DOHH2 (cell line): ENCODE measurements at regions not wholly inside any gene's neighbourhood (a gene's known extent, or its start where the extent isn't known, plus 50 kb on each side); places are given as distances from the start of the nearest gene placed in this dataset.

Experiments
- H3F3A ChIP-seq: fragments of 200-600 bp; sonication (generic), shearing (Covaris generic); 2 replicates; pipeline ENCODE4 v1.6.0; 2016; ENCODE audit warnings: antibody characterized with exemption, mild to moderate bottlenecking; ENCODE audit not compliant: control insufficient read depth, insufficient read depth
- H3K27ac ChIP-seq: fragments of 200-600 bp; sonication (generic); 2 replicates; pipeline ENCODE4 v1.5.1; 2014; ENCODE audit warnings: low read depth, mild to moderate bottlenecking, low read length, moderate library complexity
- H3K27me3 ChIP-seq: fragments of 200-600 bp; sonication (generic); 2 replicates; pipeline ENCODE4 v1.6.1; 2014; ENCODE audit warnings: mild to moderate bottlenecking, low read length, mixed read lengths; ENCODE audit not compliant: control insufficient read depth
- H3K36me3 ChIP-seq: fragments of 200-600 bp; sonication (generic); 2 replicates; pipeline ENCODE4 v1.6.1; 2014; ENCODE audit warnings: mild to moderate bottlenecking, low read length, moderate library complexity, mixed read lengths; ENCODE audit not compliant: control insufficient read depth
- H3K4me1 ChIP-seq: fragments of 200-600 bp; sonication (generic); 2 replicates; pipeline ENCODE4 v1.6.1; 2014; ENCODE audit warnings: mild to moderate bottlenecking, low read length, mixed read lengths; ENCODE audit not compliant: control insufficient read depth
- H3K4me2 ChIP-seq: fragments of 200-600 bp; sonication (generic); 2 replicates; pipeline ENCODE4 v1.6.0; 2014; ENCODE audit warnings: mild to moderate bottlenecking, low read length, moderate library complexity
- H3K4me3 ChIP-seq: fragments of 200-600 bp; sonication (generic); 2 replicates; pipeline ENCODE4 v1.5.1; 2014; ENCODE audit warnings: mild to moderate bottlenecking, low read length, mixed read lengths
- H3K79me2 ChIP-seq: fragments of 200-600 bp; sonication (generic); 2 replicates; pipeline ENCODE4 v1.6.1; 2014; ENCODE audit warnings: mild to moderate bottlenecking, low read length, mixed read lengths; ENCODE audit not compliant: control insufficient read depth
- H3K9me2 ChIP-seq: fragments of 200-600 bp; sonication (generic); replicated peaks from 2 replicates; pipeline ENCODE4 v1.6.1; 2014; ENCODE audit warnings: mild to moderate bottlenecking, low read length, mixed read lengths; ENCODE audit not compliant: control insufficient read depth
- H3K9me3 ChIP-seq: fragments of 200-600 bp; sonication (generic); 2 replicates; pipeline ENCODE4 v1.6.1; 2014; ENCODE audit warnings: antibody characterized with exemption, low read length, mixed read lengths; ENCODE audit not compliant: control insufficient read depth, insufficient read depth
- H4K20me1 ChIP-seq: fragments of 200-600 bp; sonication (generic); 2 replicates; pipeline ENCODE4 v1.6.0; 2014; ENCODE audit warnings: low read depth, mild to moderate bottlenecking, antibody characterized with exemption, low read length, moderate library complexity; ENCODE audit not compliant: control insufficient read depth, insufficient read depth
- CTCF ChIP-seq: fragments of 200-600 bp; sonication (generic); IDR thresholded peaks from one replicate; pipeline ENCODE4 v1.5.1; 2014; ENCODE audit warnings: antibody characterized with exemption, mild to moderate bottlenecking, low read depth, low read length; ENCODE audit not compliant: poor library complexity, severe bottlenecking
- EZH2phosphoT487 ChIP-seq: fragments of 200-600 bp; sonication (generic); IDR thresholded peaks from 2 replicates; pipeline ENCODE4 v1.6.1; 2017; ENCODE audit warnings: borderline replicate concordance, mild to moderate bottlenecking, antibody characterized with exemption, low read length, moderate library complexity, mixed read lengths

DNA sequence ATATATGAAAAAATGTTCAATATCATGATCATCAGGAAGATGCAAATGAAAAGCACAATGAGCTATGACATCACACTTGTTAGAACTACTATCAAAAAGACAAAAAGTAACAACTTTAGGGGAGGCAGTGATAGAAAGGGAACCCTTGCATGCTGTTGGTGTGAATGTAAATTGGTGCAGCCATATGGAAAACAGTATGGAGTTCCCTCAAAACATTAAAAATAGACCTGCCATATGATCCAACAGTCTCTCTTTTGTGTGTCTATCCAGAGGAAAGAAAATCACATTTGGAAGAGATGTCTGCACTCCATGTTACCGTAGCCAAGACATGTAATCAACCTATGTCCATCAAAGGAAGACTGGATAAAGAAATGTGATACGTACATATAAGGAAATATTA lies 92.3 kb upstream of the ALKAL2 start:
- Histone ChIP-seq H3K79me2 (no peaks in the 10 kb centered on the region), H3K9me3 (no peaks in the 10 kb centered on the region; the same call in 1 of the 2 replicates), H3K27ac (no peak overlapping the region), H3K4me3 (no peak overlapping the region), H3K9me2 (no peaks in the 10 kb centered on the region), H3F3A (no peaks in the 10 kb centered on the region), H4K20me1 (no peaks in the 10 kb centered on the region), H3K36me3 (no peaks in the 10 kb centered on the region), H3K4me2 (no peak overlapping the region), H3K4me1 (peaks cover 6% of the 10 kb centered on the region), H3K27me3 (no peaks in the 10 kb centered on the region)
- TF ChIP-seq CTCF (no peak), EZH2phosphoT487 (no peak)

DNA sequence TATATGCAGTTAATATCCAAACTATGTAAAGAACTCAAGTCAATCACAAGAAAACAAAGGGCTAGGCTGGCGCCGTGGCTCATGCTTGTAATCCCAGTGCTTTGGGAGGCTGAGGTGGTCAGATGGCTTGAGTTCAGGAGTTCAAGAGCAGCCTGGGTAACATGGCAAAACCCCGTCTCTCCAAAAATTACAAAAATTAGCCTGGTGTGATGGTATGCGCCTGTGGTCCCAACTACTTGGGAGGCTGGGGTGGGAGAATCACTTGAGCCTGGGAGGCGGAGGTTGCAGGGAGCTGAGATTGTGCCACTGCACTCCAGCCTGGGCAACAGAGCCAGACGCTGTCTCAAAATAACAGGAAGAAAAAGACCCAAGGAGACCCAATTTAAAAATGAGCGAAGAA lies 91.9 kb upstream of the ALKAL2 start:
- H3K79me2 ChIP-seq: no peaks in the 10 kb centered on the region
- H3K27me3 ChIP-seq: no peaks in the 10 kb centered on the region
- no peaks in the 10 kb centered on the region for H4K20me1 ChIP-seq
- no peaks in the 10 kb centered on the region for H3K9me2 ChIP-seq
- TF ChIP-seq CTCF (no peak), EZH2phosphoT487 (no peak)
- H3K27ac ChIP-seq: no peak overlapping the region
- no peak overlapping the region for H3K4me3 ChIP-seq
- no peaks in the 10 kb centered on the region; the same call in 1 of the 2 replicates for H3K9me3 ChIP-seq
- H3K4me1 ChIP-seq: peaks cover 6% of the 10 kb centered on the region
- H3K36me3 ChIP-seq: no peaks in the 10 kb centered on the region
- H3K4me2 ChIP-seq: no peak overlapping the region
- no peaks in the 10 kb centered on the region for H3F3A ChIP-seq

- no peak overlapping the region for H3K4me2 ChIP-seq
- H3F3A ChIP-seq: no peaks in the 10 kb centered on the region
- H3K9me3 ChIP-seq: no peaks in the 10 kb centered on the region; the same call in 1 of the 2 replicates
- no peak overlapping the region for H3K4me3 ChIP-seq
- H3K27ac ChIP-seq: no peak overlapping the region
- no peaks in the 10 kb centered on the region for H3K4me1 ChIP-seq
- H3K36me3 ChIP-seq: no peaks in the 10 kb centered on the region
- TF ChIP-seq CTCF: no peak
- no peak for TF ChIP-seq EZH2phosphoT487
- H3K79me2 ChIP-seq: no peaks in the 10 kb centered on the region
- no peaks in the 10 kb centered on the region for H3K27me3 ChIP-seq
- no peaks in the 10 kb centered on the region for H3K9me2 ChIP-seq
- no peaks in the 10 kb centered on the region for H4K20me1 ChIP-seq
Observed at GRCh38 chr2:378364-378763, 90.5 kb upstream of the ALKAL2 start.

DNA sequence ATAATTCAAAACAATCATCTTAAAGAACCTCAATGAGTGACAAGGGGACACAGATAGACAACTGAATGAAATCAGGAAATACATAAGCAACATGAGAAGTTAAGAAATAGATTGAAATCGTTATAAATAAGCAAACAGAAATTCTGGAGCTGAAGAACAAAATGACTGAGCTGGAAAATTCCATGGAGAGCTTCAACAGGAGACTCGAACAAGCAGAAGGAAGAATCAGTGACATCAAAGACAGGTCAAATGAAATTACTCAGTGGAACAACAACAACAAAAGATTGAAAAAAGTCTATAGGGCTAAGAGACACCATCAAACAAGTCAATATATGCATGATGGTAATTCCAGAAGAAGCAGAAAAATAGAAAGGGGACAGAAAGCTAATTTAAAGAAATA lies 89.5 kb upstream of the ALKAL2 start:
- Histone ChIP-seq H3K4me2 (no peak overlapping the region), H3K36me3 (no peaks in the 10 kb centered on the region), H3K4me3 (no peak overlapping the region), H3F3A (no peaks in the 10 kb centered on the region), H3K4me1 (no peaks in the 10 kb centered on the region), H3K9me2 (no peaks in the 10 kb centered on the region), H3K27me3 (no peaks in the 10 kb centered on the region), H3K9me3 (no peaks in the 10 kb centered on the region; the same call in 1 of the 2 replicates), H3K79me2 (no peaks in the 10 kb centered on the region), H3K27ac (no peak overlapping the region), H4K20me1 (no peaks in the 10 kb centered on the region)
- TF ChIP-seq EZH2phosphoT487: no peak
- TF ChIP-seq CTCF: no peak
